NCI-H2227 treated with DMSO at 0.1 percent for 48 hours (cell line): ENCODE measurements at regions not wholly inside any gene's neighbourhood (a gene's known extent, or its start where the extent isn't known, plus 50 kb on each side); places are given as distances from the start of the nearest gene placed in this dataset.

Experiments
- DNase-seq: peaks from one replicate; lab custom pipeline; 2025; lab: John Stamatoyannopoulos, UW

DNA sequence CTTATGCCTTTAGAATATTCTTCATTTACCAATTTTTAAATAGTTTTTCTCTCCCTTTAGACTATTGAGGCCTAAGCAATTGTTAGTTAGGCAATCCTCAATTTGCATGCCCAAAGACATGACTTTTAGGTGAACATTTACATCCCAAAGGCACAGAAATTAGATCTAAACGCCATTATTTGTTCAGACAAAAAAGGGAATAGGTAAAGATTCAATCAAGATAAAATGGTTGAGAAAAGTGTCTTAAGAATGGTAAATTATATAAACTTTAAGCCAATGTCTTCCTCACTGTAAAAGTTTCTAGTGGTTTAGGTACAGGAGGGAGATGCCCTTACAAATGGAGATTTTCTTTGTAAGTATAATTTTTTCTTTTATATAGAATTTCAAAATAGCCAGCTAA, 50.2 kb upstream of the MME start:
- DNase-seq = no peak

GRCh38 chr3:155026999-155027591, 53.0 kb upstream of the MME start:
- no peak for DNase-seq

DNA sequence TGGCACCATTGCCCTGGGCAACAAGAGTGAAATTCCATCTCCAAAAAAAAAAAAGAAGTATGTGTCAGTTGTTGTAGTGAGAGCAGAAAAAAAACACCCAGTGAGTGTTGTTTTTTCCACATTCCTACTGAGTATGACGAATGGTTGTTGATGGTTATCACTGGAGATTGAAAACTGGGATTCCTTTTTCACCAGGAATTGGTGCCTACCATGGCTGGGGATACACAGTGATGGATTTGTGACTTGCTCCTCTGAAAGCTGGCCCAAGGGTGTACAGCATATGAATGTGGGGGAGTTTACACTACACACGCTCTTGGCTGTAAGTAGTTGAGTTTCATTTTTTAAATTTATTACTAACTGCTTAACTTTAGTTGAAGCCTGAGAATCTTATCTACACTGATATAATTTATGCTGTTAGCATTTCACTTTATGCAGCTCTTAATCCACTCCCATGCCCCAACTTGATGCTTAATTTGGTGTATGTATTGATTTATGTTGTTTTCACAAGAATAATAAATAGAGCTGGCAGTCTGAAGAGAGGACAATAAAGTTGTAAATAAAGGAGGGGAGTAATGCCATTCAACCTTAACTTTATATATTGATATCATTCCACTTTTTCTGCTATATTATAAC, 56.0 kb upstream of the MME start:
- DNase-seq = no peak

DNA sequence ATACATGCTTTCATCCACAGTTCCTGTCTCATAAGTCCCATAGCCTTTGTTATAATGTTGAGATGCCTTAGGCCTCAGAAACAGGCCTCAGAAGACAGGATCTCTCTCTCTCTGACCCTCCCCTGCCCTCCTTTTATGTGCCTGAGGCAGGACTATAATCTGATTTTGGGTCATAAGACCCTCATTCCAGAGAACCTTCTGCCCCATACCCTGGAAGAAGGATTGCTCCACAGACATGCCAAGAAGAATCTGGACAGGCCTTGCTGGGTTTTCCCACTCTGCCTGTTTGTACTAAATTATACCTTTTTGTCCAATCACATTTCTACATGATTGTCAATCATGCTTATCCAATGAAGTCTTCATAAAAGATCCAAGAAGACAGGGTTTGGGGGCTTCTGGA, 57.2 kb upstream of the MME start:
- DNase-seq = no peak

DNA sequence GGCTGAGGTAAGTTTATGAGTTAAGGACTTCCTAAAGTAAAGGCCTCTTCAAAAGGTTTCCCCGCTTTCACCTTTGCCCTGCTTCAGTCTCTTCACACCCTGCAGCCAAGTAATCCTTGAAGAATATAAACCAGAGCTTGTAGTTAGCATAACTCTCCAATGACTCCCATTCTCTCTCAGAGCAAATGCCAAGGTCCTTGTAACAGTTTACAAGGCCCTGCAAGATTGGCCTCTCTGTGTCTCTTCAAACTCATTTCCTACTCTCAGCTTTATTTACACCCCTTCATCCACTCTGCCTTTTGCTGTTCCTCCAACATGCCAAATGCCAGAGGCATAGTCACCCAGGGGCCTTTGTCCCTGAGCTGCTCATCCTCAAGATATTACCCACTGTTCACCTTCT, 60.5 kb upstream of the MME start:
- DNase-seq = no peak

GRCh38 chr3:155018621-155019330, 61.3 kb upstream of the MME start:
- no peak for DNase-seq

GRCh38 chr3:155015776-155016436, 64.2 kb upstream of the MME start:
- no peak for DNase-seq

GRCh38 chr3:155014953-155015352, 65.2 kb upstream of the MME start:
- no peak for DNase-seq

GRCh38 chr3:155013427-155013826, 66.7 kb upstream of the MME start:
- DNase-seq = no peak

DNA sequence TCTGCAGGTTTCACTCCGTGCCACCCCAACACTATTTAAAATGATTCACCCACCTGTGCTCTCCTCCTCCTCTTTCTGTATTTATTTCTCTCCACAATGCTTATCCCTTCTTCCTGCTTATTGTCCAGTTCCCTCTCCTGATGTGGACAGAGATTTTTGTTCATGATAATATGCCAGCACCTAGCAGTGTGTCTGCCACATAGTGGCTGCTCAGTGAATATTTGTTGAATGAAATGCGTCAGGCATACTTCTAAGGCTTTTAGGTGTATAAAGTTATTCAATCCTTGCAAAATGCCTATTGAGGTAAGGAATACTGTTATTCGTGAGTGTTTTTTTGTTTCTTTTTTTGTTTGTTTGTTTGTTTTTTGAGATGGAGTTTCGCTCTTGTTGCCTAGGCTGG, 67.5 kb upstream of the MME start:
- DNase-seq = no peak

DNA sequence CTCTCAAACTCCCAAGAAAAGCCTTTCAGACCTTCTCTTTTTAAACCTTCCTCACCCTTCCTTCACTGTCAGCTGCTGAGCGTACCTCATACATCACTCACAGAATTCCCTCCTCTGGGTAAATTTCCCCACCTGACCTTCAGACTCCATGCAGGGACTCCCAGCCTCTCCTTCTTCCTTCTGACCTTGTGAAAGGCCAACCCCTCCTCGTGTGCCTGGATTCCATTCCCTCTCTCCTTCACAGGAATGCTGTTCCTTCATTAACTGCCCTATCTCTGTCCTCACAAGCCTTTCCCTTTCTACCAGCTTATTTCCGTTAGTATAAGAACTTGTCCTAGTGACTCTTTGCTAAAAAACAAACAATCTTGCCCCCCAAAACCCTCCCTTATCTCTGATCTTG, 69.7 kb upstream of the MME start:
- no peak for DNase-seq

DNA sequence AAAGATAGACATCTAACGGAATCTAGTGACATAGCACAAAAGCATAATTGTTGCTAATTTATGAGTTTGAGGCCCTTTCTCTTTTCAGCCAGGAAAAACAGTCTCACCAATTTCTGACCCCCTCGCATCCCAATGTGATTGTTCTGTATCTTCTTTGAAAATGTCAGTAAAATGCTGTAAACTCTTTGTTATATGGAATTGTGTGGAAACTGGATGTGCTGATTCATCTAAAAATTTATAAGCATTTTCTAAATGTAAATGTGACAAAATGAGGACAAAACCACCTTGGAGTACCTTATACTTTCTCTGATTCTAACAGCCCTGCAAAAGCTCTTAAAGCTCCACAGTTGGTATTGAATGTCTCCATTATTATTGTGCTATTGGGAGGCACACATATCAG, 70.9 kb upstream of the MME start:
- DNase-seq = no peak

- DNase-seq = no peak
Measured at GRCh38 chr3:155007729-155008128, 72.4 kb upstream of the MME start.

DNA sequence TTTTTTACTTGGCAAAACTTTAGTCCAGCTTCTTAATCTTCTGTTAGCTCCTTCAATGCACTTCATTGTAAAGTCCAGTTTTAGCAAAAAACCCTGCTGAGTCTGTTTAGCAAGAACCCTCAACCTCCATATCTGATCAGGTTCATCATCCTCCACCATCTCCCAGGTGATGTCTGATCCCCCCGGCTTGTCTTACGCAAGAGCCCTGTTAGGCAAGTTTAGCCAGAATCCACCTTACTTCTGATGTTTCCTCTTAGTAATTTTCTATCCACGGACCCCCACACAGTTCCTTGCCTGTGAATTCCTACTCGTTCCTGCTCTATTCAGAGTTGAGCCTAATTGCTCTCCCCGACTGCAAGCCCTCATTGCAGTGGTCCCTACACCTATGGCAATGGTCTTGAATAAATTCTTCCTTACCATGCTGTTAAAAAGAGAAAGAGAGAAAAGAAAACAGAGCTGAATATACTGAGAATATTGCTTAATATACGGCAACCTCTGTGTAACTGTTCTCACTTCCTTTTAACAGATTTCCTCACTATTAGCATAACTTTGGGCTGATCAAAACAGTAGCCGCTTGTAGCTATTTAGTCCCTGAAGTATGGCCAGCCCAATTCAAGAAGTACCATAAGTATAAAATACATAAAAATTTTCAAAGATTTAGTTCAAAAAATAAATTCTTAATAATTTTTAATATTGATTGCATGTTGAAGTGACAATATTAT, 78.7 kb upstream of the MME start:
- no peak for DNase-seq

DNA sequence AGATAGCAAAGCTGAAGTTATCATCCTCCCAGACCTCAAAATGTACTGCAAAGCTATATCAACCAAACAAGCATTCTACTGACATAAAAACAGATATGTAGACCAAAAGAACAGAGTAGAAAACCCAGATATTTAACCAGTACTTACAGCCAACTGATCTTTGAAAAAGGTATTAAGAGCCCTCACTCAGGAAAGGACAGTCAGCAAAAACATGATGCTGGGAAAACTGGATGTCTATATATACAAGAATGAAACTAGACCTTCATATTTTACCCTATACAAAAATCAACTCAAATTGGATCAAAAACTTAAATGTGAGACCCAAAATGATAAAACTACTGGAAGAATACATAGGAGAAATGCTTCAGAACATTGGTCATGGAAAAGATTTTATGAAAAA, 87.5 kb upstream of the MME start:
- no peak for DNase-seq

DNA sequence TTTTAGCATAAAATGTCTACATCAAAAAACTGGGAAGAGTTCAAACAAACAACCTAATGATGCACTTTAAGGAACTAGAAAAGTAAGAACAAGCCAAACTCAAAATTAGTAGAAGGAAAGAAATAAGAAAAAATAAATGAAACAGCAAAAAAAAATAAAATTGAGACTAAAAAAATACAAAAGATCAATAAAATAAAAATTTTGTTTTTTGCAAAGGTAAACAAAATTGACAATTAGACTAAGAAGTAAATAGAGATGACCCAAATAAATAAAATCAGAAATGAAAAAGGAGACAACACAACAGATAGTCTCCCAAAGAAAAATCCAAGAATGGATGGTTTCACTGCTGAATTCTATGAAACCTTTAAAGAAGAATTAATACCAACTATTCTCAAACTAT, 89.6 kb upstream of the MME start:
- DNase-seq = no peak

DNA sequence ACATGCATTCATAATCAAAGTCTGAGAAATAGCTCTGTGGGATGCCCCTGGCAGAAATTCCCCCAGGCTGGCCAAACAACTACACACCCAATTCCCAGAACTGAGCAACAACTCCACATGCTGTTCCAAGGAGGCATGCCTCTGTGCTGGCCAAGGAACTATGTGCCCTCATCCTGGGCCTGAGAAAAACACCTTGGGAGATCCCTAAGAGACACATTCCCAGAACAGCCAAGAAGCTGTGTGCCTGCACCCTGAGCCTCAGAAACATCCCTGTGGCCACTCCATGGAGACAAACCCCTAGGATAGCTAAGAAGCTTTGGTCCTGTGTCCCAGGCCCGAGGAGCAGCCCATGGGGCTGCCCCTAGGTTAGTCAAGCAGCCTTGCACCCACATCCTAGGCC, 92.3 kb upstream of the MME start:
- no peak for DNase-seq

DNA sequence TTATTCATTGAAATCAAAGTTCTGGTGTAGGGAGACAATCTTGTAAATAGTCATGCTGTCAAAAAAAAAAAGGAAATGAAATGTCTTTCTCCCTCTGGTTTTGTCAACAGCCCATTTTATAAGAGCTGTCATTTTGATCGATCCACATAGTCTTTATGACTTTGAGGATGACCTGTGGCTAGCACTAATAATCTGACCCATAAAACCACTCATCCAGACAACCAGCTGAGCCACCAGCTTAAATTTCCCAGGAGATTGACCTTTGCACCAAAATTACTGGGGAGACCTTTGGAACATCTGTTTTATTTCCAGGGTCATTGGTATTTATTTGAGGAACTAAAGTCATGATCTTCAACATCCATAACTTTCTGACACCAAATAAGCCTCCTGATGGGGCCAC, 98.5 kb upstream of the MME start:
- no peak for DNase-seq

DNA sequence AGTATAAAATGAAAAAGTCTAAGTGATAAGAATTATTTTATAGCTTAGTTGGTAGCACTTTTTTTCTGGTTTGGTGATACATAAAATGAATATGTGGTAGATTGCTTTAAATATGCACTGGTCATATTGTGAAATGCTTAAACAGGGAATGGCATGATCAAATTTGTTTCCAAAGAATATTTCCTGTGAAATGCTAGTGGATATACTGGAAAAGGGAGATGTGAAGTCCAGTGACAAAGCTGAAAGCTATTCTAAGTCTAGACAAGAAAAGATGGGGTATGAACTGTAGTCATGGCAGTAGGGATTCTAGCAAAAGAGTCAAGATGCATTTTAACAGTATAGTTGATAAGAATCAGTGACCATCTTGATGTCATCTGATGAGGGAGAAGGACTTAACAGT, 98.9 kb upstream of the MME start:
- DNase-seq = no peak

DNA sequence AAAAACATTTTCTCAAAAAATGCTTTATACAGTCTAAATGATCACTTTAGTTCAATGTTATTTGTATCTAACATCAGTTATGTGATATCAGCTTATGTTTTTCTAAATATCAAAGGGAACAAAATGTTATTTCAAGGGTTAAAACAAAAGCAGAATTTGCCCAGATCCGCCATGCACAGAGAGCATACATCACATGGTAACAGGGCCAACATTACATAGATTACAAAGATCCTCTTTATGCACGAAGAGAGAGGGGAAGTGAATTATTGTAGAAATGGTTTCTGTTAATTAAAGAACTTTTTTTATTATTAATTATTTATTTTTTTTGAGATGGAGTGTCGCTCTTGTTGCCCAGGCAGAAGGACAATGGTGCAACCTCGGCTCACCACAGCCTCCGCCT, 100.8 kb upstream of the MME start:
- DNase-seq = no peak

DNA sequence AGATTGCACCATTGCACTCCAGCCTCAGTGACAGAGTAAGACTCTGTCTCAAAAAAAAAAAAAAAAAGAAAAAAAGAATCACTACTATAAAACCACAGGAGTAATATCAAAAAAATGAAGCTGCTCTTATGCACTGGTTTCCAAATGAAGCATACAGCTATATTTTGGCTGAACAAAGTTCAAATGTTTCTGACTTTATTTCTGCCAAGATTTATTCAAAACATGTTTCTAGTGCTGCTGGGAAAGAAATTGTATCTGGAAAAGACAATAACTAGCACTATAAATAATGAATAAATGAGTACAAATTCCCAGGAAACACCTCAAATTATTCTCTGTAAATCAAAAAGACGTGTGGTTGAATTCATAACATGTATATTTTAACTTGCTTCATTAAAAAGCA, 102.5 kb upstream of the MME start:
- DNase-seq = no peak
